ENCODE measurements at regions not wholly inside any gene's neighbourhood (a gene's known extent, or its start where the extent isn't known, plus 50 kb on each side); places are given as distances from the start of the nearest gene placed in this dataset.

GRCh38 chr16:64167936-64168335 lies 953.9 kb downstream of the CDH11 start:
- no peak for DNase-seq (ENCODE audit: low spot score)

DNA sequence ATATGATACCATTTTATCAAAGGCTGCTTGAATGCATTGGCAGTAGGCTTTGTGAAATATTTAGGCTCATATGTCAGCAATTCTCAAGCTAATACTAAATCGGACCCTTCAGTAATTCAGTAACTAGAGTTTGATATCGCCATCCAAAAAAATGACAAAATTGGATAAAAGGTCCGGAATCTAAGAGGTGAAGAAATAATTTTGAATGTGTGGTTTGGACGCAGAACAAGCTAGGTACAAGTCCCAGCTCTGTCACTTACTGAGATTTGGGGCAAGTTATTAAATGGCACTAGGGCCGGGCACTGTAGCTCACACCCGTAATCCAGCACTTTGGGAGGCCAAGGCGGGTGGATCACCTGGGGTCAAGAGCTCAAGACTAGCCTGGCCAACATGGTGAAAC lies 956.5 kb downstream of the CDH11 start:
- DNase-seq (ENCODE audit: low spot score), result no peak

- no peak for DNase-seq (ENCODE audit: low spot score)
Observed at GRCh38 chr16:64162613-64163375, 959.1 kb downstream of the CDH11 start.

DNA sequence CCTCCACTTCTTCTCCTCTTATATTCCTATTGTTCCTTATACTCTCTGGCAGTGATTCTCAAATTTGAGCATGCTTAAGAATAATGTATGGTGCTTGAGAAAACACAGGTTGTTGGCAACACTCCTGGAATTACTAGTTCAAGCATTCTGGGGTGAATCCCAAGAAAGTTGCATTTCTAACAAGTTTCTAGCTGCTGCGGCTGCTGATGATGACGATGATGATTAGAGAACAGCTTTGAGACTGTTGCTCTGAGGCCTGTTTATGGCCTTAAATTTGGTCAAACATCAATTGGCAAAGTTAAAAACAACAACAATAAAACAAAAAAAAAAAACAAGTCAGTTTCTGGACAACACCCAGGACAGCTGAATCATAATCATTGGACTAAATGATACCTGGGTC lies 961.9 kb downstream of the CDH11 start:
- DNase-seq (ENCODE audit: low spot score), result no peak

- no peak for DNase-seq (ENCODE audit: low spot score)
Observed at GRCh38 chr16:64158941-64159588, 962.8 kb downstream of the CDH11 start.

GRCh38 chr16:64153718-64154117 lies 968.1 kb downstream of the CDH11 start:
- no peak for DNase-seq (ENCODE audit: low spot score)

- no peak for DNase-seq (ENCODE audit: low spot score)
Observed at GRCh38 chr16:64151990-64152767, 969.7 kb downstream of the CDH11 start.

GRCh38 chr16:64150193-64150592 lies 971.7 kb downstream of the CDH11 start:
- no peak for DNase-seq (ENCODE audit: low spot score)

DNA sequence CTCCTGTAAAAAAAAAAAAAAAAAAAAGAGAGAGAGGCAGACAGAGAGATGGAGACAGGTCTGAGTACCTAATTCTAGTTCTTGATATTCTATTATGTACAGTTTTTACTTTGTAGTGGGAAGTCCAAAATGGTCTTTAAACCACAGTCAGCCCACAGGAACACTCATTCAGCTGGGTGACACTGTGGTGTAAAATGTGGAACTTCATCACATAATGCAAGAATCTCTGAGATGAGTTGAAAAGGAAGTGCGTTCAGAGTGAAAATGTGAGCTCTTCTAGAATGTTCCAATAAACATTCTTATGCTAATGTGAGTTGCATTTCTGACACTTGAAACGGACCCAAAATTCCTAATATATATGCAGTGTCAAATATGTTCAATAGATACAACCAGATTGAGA lies 972.1 kb downstream of the CDH11 start:
- DNase-seq (ENCODE audit: low spot score), result no peak

GRCh38 chr16:64148356-64148755 lies 973.5 kb downstream of the CDH11 start:
- DNase-seq (ENCODE audit: low spot score), result no peak

GRCh38 chr16:64147941-64148340 lies 973.9 kb downstream of the CDH11 start:
- DNase-seq (ENCODE audit: low spot score), result no peak

- no peak for DNase-seq (ENCODE audit: low spot score)
Observed at GRCh38 chr16:64144617-64145016, 977.2 kb downstream of the CDH11 start.

DNA sequence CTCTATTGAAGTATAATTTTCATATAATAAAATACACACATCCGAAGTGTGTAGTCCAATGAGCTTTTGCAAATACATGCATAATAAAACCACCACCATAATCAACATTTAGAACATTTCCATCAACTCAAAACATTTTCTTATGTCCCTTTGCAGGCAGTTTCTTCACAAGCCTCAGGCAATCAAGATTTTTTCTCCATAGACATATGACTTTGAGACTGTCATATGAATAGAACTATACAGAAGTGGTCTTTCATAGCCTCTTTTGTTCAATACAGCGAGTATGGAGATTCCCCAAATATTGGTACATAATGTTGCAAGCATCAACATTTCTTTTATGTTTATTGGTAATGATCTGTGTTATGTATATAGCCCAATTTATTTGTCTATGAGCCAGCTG lies 983.2 kb downstream of the CDH11 start:
- DNase-seq (ENCODE audit: low spot score), result no peak

DNA sequence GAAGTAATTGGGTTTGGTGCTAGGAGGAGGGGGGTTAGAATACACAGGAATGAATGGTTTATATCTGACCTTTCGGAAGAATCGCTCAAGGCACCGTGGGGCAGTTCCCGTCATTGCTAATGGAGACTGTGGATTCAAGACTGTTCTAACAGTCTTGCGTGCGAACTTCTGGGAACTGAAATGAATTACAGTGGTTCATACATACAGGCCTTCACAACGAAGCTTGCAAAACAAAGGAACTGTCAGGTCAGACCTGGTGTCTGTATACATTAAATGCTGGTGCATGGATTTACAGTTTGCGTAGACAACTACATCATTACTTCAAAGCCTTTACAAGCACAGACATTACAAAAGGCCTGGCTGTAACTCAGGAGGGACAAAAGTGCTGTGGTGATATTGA lies 983.9 kb downstream of the CDH11 start:
- DNase-seq (ENCODE audit: low spot score), result no peak

- DNase-seq (ENCODE audit: low spot score), result no peak
Observed at GRCh38 chr16:64136743-64137142, 985.1 kb downstream of the CDH11 start.

- no peak for DNase-seq (ENCODE audit: low spot score)
Observed at GRCh38 chr16:64136314-64136713, 985.5 kb downstream of the CDH11 start.

DNA sequence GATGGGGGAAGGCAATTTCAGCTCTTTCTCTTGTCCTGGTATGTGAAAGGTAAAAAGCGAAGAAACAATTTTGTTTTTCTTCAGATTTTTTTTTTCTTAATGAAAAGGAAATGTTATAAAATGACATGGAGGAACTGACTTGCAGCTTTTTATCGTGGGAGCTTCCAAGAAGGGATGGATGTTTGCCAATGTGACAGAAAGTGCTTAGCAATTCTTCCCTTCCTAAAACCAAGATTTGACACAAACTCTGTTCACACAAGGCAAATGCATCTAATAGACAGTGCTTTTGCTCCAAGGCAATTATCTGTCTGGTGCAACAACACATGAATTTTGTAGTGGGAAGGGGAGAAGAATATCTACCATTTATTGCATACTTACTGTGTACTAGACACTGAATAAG lies 988.5 kb downstream of the CDH11 start:
- no peak for DNase-seq (ENCODE audit: low spot score)

- DNase-seq (ENCODE audit: low spot score), result no peak
Observed at GRCh38 chr16:64132759-64133361, 989.0 kb downstream of the CDH11 start.

GRCh38 chr16:64132190-64132589 lies 989.7 kb downstream of the CDH11 start:
- DNase-seq (ENCODE audit: low spot score), result no peak

DNA sequence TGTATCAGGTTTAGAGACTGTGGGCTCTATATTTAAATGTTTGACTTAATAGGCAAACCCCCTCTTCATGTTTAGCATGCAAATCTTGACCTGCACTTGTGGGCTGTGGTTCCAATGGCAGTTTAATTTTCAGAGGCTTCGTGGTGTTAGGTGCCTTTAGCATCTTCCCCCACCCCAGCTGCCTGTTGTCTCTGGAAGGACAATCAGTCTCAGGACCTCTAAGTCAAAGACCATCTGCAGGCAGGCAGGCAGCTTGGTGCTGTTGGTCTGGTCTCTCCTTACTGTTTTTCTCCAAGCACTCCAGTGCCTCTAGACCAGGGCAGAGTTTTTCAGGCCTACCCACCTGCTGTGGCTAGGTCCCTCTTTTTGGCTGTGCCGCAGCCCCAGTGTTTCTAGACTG lies 990.4 kb downstream of the CDH11 start:
- DNase-seq (ENCODE audit: low spot score), result no peak

- DNase-seq (ENCODE audit: low spot score), result no peak
Observed at GRCh38 chr16:64130140-64130539, 991.7 kb downstream of the CDH11 start.

DNA sequence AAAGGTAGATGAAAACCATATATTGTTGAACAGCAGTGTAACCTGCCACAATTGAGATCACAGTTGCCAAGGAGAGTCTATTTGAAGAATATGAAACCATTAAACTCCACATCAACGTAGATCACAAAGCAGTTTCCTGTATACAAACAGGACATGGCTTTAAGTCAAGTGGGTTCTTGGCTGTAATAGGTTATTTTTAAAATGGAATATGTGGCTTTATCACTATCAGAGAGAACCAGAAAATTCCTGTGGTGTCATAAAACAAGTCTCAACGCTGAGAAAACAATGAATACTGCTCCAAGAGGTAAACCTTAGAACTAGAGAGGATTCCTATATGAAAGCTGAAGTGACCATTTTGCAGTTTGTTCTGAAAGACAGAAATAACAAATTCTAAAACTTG lies 999.7 kb downstream of the CDH11 start:
- no peak for DNase-seq (ENCODE audit: low spot score)

- no peak for DNase-seq (ENCODE audit: low spot score)
Observed at GRCh38 chr16:64121473-64121872, 1000.4 kb downstream of the CDH11 start.
